Gastrocnemius medialis (tissue), 4 donors: ENCODE measurements at regions not wholly inside any gene's neighbourhood (a gene's known extent, or its start where the extent isn't known, plus 50 kb on each side); places are given as distances from the start of the nearest gene placed in this dataset.

Experiments used
- ATAC-seq, 2 donors: fragments of 150-250 bp; one replicate each; pipeline ENCODE4 v1.9.1; 2016
- DNase-seq, 2 donors: peaks; one replicate each; pipeline ENCODE4 v3.0.0-alpha.2; 2019
- H3K27ac ChIP-seq, 4 donors: fragments of 200-600 bp; sonication (generic); 1 replicate in 1 of 4; 2 replicates in 3 of 4; pipeline ENCODE4 v1.5.1; 2016 to 2018; ENCODE audit warnings: mild to moderate bottlenecking in 2 of 4, moderate library complexity in 1 of 4
- H3K27me3 ChIP-seq, 3 donors: fragments of 200-600 bp; sonication (generic) in 2 of 3; 1 replicate in 1 of 3; 2 replicates in 2 of 3; pipeline versions ENCODE4 v1.5.1 to v1.6.0; 2016 to 2019; ENCODE audit warnings: mild to moderate bottlenecking in 1 of 3, moderate library complexity in 1 of 3
- H3K36me3 ChIP-seq, 2 donors: fragments of 200-600 bp; sonication (generic) in 1 of 2; one replicate each; pipeline ENCODE4 v1.5.1; 2017 to 2018
- H3K4me1 ChIP-seq, 2 donors: fragments of 200-600 bp; sonication (generic) in 1 of 2; one replicate each; pipeline ENCODE4 v1.5.1; 2016 to 2017; ENCODE audit warnings: mild to moderate bottlenecking in 2 of 2
- H3K4me3 ChIP-seq, 4 donors: fragments of 200-600 bp; sonication (generic) in 3 of 4; 1 replicate in 1 of 4; 2 replicates in 3 of 4; pipeline ENCODE4 v1.5.1; 2016 to 2019; ENCODE audit warnings: mild to moderate bottlenecking in 2 of 4
- H3K9me3 ChIP-seq, 3 donors: fragments of 200-600 bp; sonication (generic) in 2 of 3; 1 replicate in 1 of 3; 2 replicates in 2 of 3; pipeline ENCODE4 v1.5.1; 2016 to 2019
- POLR2A ChIP-seq, 2 donors: fragments of 450-650 bp; IDR thresholded peaks; one replicate each; pipeline ENCODE4 v1.6.1; 2017; ENCODE audit warnings: antibody characterized with exemption in 2 of 2, mild to moderate bottlenecking in 2 of 2, moderate library complexity in 2 of 2
- in situ Hi-C, 4 donors: fragments of 200-750 bp; cut with MboI; loops; one replicate each; pipeline versions ENCODE4 v1.15.0 to v1.8.0; 2017; ENCODE audit warnings: low sequenced_read_pairs in 4 of 4
- intact Hi-C: fragments of 100-400 bp; cut with DNase I; formaldehyde crosslinking; loops from one replicate; pipeline ENCODE4 v1.15.1; 2023; ENCODE audit warnings: low total_unique reads
- TF ChIP-seq, protein P1 (sequence below), 5 experiments: fragments of 450-650 bp in 3 of 5; fragments of 200-600 bp in 2 of 5; sonication (generic) in 2 of 5; IDR thresholded peaks in 4 of 5; conservative IDR thresholded peaks in 1 of 5; 1 replicate in 4 of 5; 2 replicates in 1 of 5; pipeline ENCODE4 v1.5.1; 2016 to 2019; ENCODE audit warnings: antibody characterized with exemption in 5 of 5, mild to moderate bottlenecking in 3 of 5, moderate library complexity in 3 of 5

- Histone ChIP-seq H3K27me3 (no peaks in the 10 kb centered on the region), H3K9me3 (no peaks in the 10 kb centered on the region), H3K4me3 (no peak overlapping the region), H3K4me1 (no peaks in the 10 kb centered on the region), H3K36me3 (no peaks in the 10 kb centered on the region), H3K27ac (no peak overlapping the region)
- in situ Hi-C loops (no loop called here), intact Hi-C loops (no loop called here)
- no peak for ATAC-seq
- DNase-seq, result no peak
- TF ChIP-seq POLR2A (IDR thresholded peaks at IDR 0.05), result no peak
- TF ChIP-seq, protein P1, sequence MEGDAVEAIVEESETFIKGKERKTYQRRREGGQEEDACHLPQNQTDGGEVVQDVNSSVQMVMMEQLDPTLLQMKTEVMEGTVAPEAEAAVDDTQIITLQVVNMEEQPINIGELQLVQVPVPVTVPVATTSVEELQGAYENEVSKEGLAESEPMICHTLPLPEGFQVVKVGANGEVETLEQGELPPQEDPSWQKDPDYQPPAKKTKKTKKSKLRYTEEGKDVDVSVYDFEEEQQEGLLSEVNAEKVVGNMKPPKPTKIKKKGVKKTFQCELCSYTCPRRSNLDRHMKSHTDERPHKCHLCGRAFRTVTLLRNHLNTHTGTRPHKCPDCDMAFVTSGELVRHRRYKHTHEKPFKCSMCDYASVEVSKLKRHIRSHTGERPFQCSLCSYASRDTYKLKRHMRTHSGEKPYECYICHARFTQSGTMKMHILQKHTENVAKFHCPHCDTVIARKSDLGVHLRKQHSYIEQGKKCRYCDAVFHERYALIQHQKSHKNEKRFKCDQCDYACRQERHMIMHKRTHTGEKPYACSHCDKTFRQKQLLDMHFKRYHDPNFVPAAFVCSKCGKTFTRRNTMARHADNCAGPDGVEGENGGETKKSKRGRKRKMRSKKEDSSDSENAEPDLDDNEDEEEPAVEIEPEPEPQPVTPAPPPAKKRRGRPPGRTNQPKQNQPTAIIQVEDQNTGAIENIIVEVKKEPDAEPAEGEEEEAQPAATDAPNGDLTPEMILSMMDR (IDR thresholded peaks at IDR 0.05 in 4 of 5, conservative IDR thresholded peaks at IDR 0.05 in 1 of 5), result no peak
These were observed 138.4 kb upstream of the G2E3 start for GRCh38 chr14:30420515-30420914.

DNA sequence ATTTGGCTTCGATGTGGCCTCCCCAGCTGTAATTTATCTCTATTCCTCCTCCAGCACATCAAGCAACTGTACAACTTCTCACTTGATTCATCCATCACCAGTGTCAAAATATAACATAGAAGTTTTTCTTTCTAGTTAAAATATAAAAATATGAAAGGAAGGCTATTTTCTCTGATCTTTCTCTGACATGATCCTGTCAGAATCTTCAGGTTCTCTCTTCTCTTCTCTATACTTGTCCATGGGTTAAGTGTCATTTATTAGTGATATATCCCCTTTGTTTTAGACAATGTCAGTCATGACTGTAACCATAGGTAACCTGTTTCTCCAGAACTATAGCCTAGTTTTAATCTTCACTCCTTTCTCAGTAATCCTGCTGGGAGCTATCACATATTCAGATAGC lies 132.5 kb upstream of the G2E3 start:
- H3K36me3 ChIP-seq, result no peaks in the 10 kb centered on the region
- H3K4me1 ChIP-seq, result no peaks in the 10 kb centered on the region
- no peak overlapping the region for H3K27ac ChIP-seq
- H3K27me3 ChIP-seq, result no peaks in the 10 kb centered on the region
- TF ChIP-seq, protein P1 (IDR thresholded peaks at IDR 0.05 in 4 of 5, conservative IDR thresholded peaks at IDR 0.05 in 1 of 5), result no peak
- no peak for TF ChIP-seq POLR2A (IDR thresholded peaks at IDR 0.05)
- no peaks in the 10 kb centered on the region for H3K9me3 ChIP-seq
- DNase-seq (no peak), ATAC-seq (no peak)
- intact Hi-C loops (no loop called here), in situ Hi-C loops (no loop called here)
- H3K4me3 ChIP-seq, result no peak overlapping the region

- no peak for DNase-seq
- H3K36me3 ChIP-seq, result no peaks in the 10 kb centered on the region
- ATAC-seq, result no peak
- intact Hi-C loops, result no loop called here
- H3K27me3 ChIP-seq, result no peaks in the 10 kb centered on the region
- H3K4me3 ChIP-seq, result no peak overlapping the region
- H3K4me1 ChIP-seq, result no peaks in the 10 kb centered on the region
- H3K27ac ChIP-seq, result no peak overlapping the region
- in situ Hi-C loops, result no loop called here
- no peaks in the 10 kb centered on the region for H3K9me3 ChIP-seq
- no peak for TF ChIP-seq POLR2A (IDR thresholded peaks at IDR 0.05)
- TF ChIP-seq, protein P1 (IDR thresholded peaks at IDR 0.05 in 4 of 5, conservative IDR thresholded peaks at IDR 0.05 in 1 of 5), result no peak
These were observed 131.6 kb upstream of the G2E3 start for GRCh38 chr14:30427401-30427800.

- ATAC-seq, result no peak
- TF ChIP-seq, protein P1 (IDR thresholded peaks at IDR 0.05 in 4 of 5, conservative IDR thresholded peaks at IDR 0.05 in 1 of 5), result no peak
- TF ChIP-seq POLR2A (IDR thresholded peaks at IDR 0.05), result no peak
- in situ Hi-C loops (no loop called here), intact Hi-C loops (no loop called here)
- Histone ChIP-seq H3K4me1 (no peaks in the 10 kb centered on the region), H3K36me3 (no peaks in the 10 kb centered on the region), H3K4me3 (no peak overlapping the region), H3K27me3 (no peaks in the 10 kb centered on the region), H3K9me3 (no peaks in the 10 kb centered on the region), H3K27ac (no peak overlapping the region)
- DNase-seq, result no peak
These were observed 131.1 kb upstream of the G2E3 start for GRCh38 chr14:30427846-30428245.

GRCh38 chr14:30431552-30431951 lies 127.4 kb upstream of the G2E3 start:
- Histone ChIP-seq H3K27ac (no peak overlapping the region), H3K4me3 (no peak overlapping the region), H3K36me3 (no peaks in the 10 kb centered on the region), H3K4me1 (no peaks in the 10 kb centered on the region), H3K9me3 (no peaks in the 10 kb centered on the region), H3K27me3 (no peaks in the 10 kb centered on the region)
- intact Hi-C loops, result no loop called here
- ATAC-seq (no peak), DNase-seq (no peak)
- TF ChIP-seq, protein P1 (IDR thresholded peaks at IDR 0.05 in 4 of 5, conservative IDR thresholded peaks at IDR 0.05 in 1 of 5), result no peak
- no peak for TF ChIP-seq POLR2A (IDR thresholded peaks at IDR 0.05)
- in situ Hi-C loops, result no loop called here
